Astrocyte of the spinal cord (primary cell): ENCODE measurements at regions not wholly inside any gene's neighbourhood (a gene's known extent, or its start where the extent isn't known, plus 50 kb on each side); places are given as distances from the start of the nearest gene placed in this dataset.

ENCODE experiments used
- DNase-seq: peaks from one replicate; pipeline ENCODE4 v3.0.0; 2011; ENCODE audit warnings: low read depth, low spot score
- H3K4me3 ChIP-seq: 2 replicates; pipeline ENCODE4 v1.5.1; 2011; ENCODE audit warnings: low read depth, mild to moderate bottlenecking, low read length, moderate library complexity
- CTCF ChIP-seq: IDR thresholded peaks from 2 replicates; pipeline ENCODE4 v1.5.1; 2012; ENCODE audit warnings: low read depth, mild to moderate bottlenecking, low read length, inconsistent platforms
- in situ Hi-C: cut with HindIII; loops from 2 replicates; pipeline ENCODE4 v1.10.0; 2017; ENCODE audit warnings: low sequenced_read_pairs

GRCh38 chr2:5926871-5927512, 234.8 kb downstream of the SOX11 start:
- in situ Hi-C loops, result no loop called here
- no peak for DNase-seq
- no peak overlapping the region for H3K4me3 ChIP-seq
- TF ChIP-seq CTCF, result no peak

GRCh38 chr2:5932556-5933469, 240.6 kb downstream of the SOX11 start:
- no peak for TF ChIP-seq CTCF
- no peak for DNase-seq
- no peak overlapping the region for H3K4me3 ChIP-seq
- in situ Hi-C loops, result no loop called here

DNA sequence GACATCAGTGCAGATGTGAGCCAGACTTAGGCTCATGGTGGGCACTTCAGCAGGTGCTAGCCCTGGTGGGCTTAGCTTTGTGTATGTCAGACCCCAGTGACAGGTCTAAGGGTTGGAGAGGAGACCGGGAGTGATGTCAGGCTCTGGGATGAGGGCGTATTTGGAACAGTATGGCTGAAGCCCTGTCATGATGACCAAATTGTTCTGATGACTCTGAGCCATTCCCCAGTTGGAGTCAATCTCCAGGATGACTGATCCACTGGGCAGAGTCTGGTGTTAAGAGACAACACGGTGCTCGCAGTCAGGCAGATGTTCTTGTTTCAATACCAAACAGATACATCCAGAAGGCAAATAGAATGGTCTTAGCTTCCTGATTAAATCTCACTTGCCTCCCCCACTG, 241.5 kb downstream of the SOX11 start:
- TF ChIP-seq CTCF, result no peak
- H3K4me3 ChIP-seq, result no peak overlapping the region
- in situ Hi-C loops, result no loop called here
- DNase-seq, result no peak

DNA sequence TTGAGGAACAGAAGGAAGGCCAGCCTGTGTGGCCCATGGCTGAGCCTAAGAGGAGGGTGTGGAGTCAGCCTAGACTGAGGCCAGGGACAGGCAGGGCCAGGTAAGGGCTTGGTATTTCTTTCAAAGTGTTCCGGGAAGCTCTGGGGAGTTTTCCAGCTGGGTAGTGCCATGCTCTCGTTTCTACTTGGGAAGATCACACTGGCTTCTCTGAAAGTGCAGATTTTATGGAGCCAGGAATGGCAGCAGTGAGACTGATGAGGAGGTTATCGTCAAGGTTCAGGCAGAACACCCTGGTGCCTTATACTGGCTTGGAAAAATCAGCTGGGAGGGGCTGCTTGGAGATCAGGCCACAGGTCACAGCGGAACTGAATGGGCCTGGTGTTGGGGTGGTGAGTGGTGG, 245.1 kb downstream of the SOX11 start:
- in situ Hi-C loops, result no loop called here
- H3K4me3 ChIP-seq, result no peak overlapping the region
- TF ChIP-seq CTCF, result no peak
- no peak for DNase-seq

- no peak overlapping the region for H3K4me3 ChIP-seq
- in situ Hi-C loops, result no loop called here
- TF ChIP-seq CTCF, result no peak
- no peak for DNase-seq
These were observed 245.8 kb downstream of the SOX11 start for GRCh38 chr2:5937851-5938565.

GRCh38 chr2:5938566-5938896, 246.3 kb downstream of the SOX11 start:
- in situ Hi-C loops, result no loop called here
- no peak overlapping the region for H3K4me3 ChIP-seq
- no peak for DNase-seq
- no peak for TF ChIP-seq CTCF
